HL-60 (cell line): ENCODE measurements at regions not wholly inside any gene's neighbourhood (a gene's known extent, or its start where the extent isn't known, plus 50 kb on each side); places are given as distances from the start of the nearest gene placed in this dataset.

Experiments
- DNase-seq, 2 experiments: peaks; one replicate each; pipeline ENCODE4 v3.0.0-alpha.2; 2010 to 2020; ENCODE audit warnings: low read depth in 1 of 2, low spot score in 1 of 2
- H3K27ac ChIP-seq: fragments of 250-450 bp; sonication (Bioruptor Pico); replicated peaks from 2 replicates; pipeline ENCODE4 v1.5.1; 2020; ENCODE audit warnings: mild to moderate bottlenecking, moderate library complexity
- H3K27me3 ChIP-seq: fragments of 250-450 bp; sonication (Bioruptor Pico); 2 replicates; pipeline ENCODE4 v1.5.1; 2021; ENCODE audit warnings: mild to moderate bottlenecking, moderate library complexity; ENCODE audit not compliant: insufficient read depth, poor library complexity, severe bottlenecking
- H3K4me3 ChIP-seq: replicated peaks from 2 replicates; pipeline ENCODE4 v1.5.1; 2011; ENCODE audit warnings: mild to moderate bottlenecking, control low read depth, low read length; ENCODE audit not compliant: insufficient read depth
- CTCF ChIP-seq: IDR thresholded peaks from one replicate; pipeline ENCODE4 v1.5.1; 2011; ENCODE audit warnings: low read length, control low read depth, inconsistent platforms; ENCODE audit not compliant: insufficient read depth
- GABPA ChIP-seq: IDR thresholded peaks from 2 replicates; pipeline ENCODE4 v1.6.1; 2012; ENCODE audit warnings: low read depth
- POLR2AphosphoS5 ChIP-seq: IDR thresholded peaks from 2 replicates; pipeline ENCODE4 v1.6.1; 2012; ENCODE audit warnings: low read depth
- REST ChIP-seq: IDR thresholded peaks from 2 replicates; pipeline ENCODE4 v1.6.1; 2012; ENCODE audit warnings: low read depth; ENCODE audit not compliant: insufficient replicate concordance
- SPI1 ChIP-seq: IDR thresholded peaks from 2 replicates; pipeline ENCODE4 v1.6.1; 2012; ENCODE audit warnings: low read depth, mild to moderate bottlenecking, borderline replicate concordance

GRCh38 chr10:2616215-2616614 is 451.1 kb upstream of the PFKP start:
- DNase-seq = no peak
- H3K27me3 ChIP-seq = no peaks in the 10 kb centered on the region
- H3K27ac ChIP-seq = no peak overlapping the region
- no peak for TF ChIP-seq SPI1
- TF ChIP-seq REST = no peak
- TF ChIP-seq POLR2AphosphoS5 = no peak
- TF ChIP-seq CTCF = no peak
- TF ChIP-seq GABPA = no peak
- no peak overlapping the region for H3K4me3 ChIP-seq

- TF ChIP-seq GABPA (no peak), CTCF (no peak), POLR2AphosphoS5 (no peak), SPI1 (no peak), REST (no peak)
- H3K4me3 ChIP-seq = no peak overlapping the region
Measured at GRCh38 chr10:2611603-2612002, 455.7 kb upstream of the PFKP start.

GRCh38 chr10:2610946-2611345 is 456.4 kb upstream of the PFKP start:
- no peak for TF ChIP-seq REST
- Histone ChIP-seq H3K27ac (no peak overlapping the region), H3K27me3 (no peaks in the 10 kb centered on the region), H3K4me3 (no peak overlapping the region)
- no peak for DNase-seq

More at GRCh38 chr10:2611603-2612002, 455.7 kb upstream of the PFKP start:
- DNase-seq = no peak
- no peaks in the 10 kb centered on the region for H3K27me3 ChIP-seq
- no peak overlapping the region for H3K27ac ChIP-seq

GRCh38 chr10:2604891-2605290 is 462.5 kb upstream of the PFKP start:
- Histone ChIP-seq H3K27ac (no peak overlapping the region), H3K4me3 (no peak overlapping the region), H3K27me3 (no peaks in the 10 kb centered on the region)
- no peak for TF ChIP-seq POLR2AphosphoS5
- no peak for TF ChIP-seq GABPA
- TF ChIP-seq CTCF = no peak
- TF ChIP-seq SPI1 = no peak
- TF ChIP-seq REST = no peak
- no peak for DNase-seq
